ENCODE measurements at regions not wholly inside any gene's neighbourhood (a gene's known extent, or its start where the extent isn't known, plus 50 kb on each side); places are given as distances from the start of the nearest gene placed in this dataset.

GRCh38 chr11:24407733-24408132 lies 89.1 kb upstream of the LUZP2 start:
- TF ChIP-seq CTCF (IDR thresholded peaks at IDR 0.05) (no peak), ZFX (IDR thresholded peaks at IDR 0.05; ENCODE audit: borderline replicate concordance) (no peak)
